B cell (primary cell): ENCODE measurements at regions not wholly inside any gene's neighbourhood (a gene's known extent, or its start where the extent isn't known, plus 50 kb on each side); places are given as distances from the start of the nearest gene placed in this dataset.

ENCODE experiments used
- EZH2 ChIP-seq: IDR thresholded peaks from 2 replicates; pipeline ENCODE4 v1.6.1; 2012; ENCODE audit warnings: borderline replicate concordance, low read depth, mild to moderate bottlenecking, moderate library complexity, low read length; ENCODE audit not compliant: insufficient read depth, poor library complexity, severe bottlenecking
- TF ChIP-seq, protein P1 (sequence below): fragments of 200-600 bp; IDR thresholded peaks from one replicate; pipeline ENCODE4 v1.8.0; 2022; ENCODE audit warnings: antibody characterized with exemption, mild to moderate bottlenecking

DNA sequence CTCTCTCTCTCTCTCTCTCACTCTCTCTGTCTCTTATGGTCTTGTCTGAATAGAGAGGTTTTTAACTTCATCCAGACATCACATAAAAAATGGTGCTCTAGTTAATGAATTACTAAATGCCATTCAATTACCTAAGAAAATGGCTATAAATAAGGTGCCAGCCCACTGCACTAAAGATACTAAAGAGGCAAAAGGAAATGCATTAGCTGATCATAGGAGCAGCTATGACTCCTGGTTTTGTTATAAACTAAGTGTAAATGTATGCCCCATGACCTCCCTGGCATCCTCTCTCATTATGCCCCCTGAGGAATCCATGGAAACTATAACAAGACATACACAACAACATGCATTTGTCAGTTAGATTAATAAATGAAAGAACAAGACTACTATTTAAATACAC lies 57.5 kb upstream of the PDC start:
- no peak for TF ChIP-seq EZH2
- TF ChIP-seq, protein P1, sequence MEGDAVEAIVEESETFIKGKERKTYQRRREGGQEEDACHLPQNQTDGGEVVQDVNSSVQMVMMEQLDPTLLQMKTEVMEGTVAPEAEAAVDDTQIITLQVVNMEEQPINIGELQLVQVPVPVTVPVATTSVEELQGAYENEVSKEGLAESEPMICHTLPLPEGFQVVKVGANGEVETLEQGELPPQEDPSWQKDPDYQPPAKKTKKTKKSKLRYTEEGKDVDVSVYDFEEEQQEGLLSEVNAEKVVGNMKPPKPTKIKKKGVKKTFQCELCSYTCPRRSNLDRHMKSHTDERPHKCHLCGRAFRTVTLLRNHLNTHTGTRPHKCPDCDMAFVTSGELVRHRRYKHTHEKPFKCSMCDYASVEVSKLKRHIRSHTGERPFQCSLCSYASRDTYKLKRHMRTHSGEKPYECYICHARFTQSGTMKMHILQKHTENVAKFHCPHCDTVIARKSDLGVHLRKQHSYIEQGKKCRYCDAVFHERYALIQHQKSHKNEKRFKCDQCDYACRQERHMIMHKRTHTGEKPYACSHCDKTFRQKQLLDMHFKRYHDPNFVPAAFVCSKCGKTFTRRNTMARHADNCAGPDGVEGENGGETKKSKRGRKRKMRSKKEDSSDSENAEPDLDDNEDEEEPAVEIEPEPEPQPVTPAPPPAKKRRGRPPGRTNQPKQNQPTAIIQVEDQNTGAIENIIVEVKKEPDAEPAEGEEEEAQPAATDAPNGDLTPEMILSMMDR, result no peak
